ENCODE measurements at regions not wholly inside any gene's neighbourhood (a gene's known extent, or its start where the extent isn't known, plus 50 kb on each side); places are given as distances from the start of the nearest gene placed in this dataset.

DNA sequence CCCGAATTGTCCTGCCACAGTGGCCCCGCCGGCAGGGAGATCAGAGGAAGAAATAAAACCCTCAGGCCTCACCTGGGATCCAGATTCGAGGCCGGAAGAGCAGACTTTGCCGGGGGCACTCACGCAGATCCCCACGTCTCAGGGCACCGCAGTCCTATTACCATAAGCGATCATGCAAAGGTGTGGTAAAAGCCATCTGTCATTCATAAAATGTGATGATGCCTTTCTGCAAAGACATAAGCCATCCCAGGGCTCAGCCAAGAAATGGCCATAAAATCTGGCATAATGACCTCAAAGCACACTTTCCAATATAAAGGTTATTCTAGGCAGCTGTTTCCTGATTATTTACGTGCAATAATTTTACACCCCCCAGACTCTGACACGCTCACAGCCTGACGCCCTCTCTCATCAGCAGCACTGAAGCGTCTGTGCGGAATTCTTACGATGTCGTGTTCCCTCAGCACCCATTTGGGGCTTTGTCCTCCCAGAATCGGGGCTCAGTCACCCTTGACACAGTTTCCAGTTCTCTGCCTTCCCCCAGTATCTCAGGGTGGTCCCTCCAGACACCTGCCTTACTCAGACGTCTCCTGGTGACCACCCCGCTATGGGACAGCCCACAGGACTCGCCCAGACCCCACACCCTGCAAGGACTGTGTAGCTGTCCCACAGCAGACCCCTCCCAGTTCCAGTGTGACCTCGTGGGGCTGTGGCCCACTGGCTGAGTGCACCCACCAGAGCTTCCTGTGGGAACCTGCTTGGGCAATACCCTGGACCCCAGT lies 74.3 kb upstream of the FAM20C start:
- Histone ChIP-seq H3K27ac (ENCODE audit: low read length) (no peak overlapping the region), H3K4me1 (ENCODE audit: control insufficient read depth, insufficient read depth, low read length) (peaks cover 6% of the 10 kb centered on the region), H3K27me3 (ENCODE audit: control insufficient read depth, insufficient read depth) (no peaks in the 10 kb centered on the region), H3K9me3 (ENCODE audit: control insufficient read depth, low read length) (no peaks in the 10 kb centered on the region), H3K4me3 (ENCODE audit: low read length) (no peak overlapping the region)
- no peak for ATAC-seq
- intact Hi-C loops (cut with DNase I) = no loop called here
- DNase-seq = no peak
- WGBS = 90% methylated on average over 20 of the region's 22 CpGs

GRCh38 chr7:118615-119391 lies 73.6 kb upstream of the FAM20C start:
- Histone ChIP-seq H3K9me3 (ENCODE audit: control insufficient read depth, low read length) (no peaks in the 10 kb centered on the region), H3K4me1 (ENCODE audit: control insufficient read depth, insufficient read depth, low read length) (peaks cover 6% of the 10 kb centered on the region), H3K27me3 (ENCODE audit: control insufficient read depth, insufficient read depth) (no peaks in the 10 kb centered on the region), H3K27ac (ENCODE audit: low read length) (no peak overlapping the region), H3K4me3 (ENCODE audit: low read length) (no peak overlapping the region)
- DNase-seq (no peak), ATAC-seq (no peak)
- intact Hi-C loops (cut with DNase I) = no loop called here
- WGBS = 78% methylated on average over 32 of the region's 32 CpGs

- no peak overlapping the region for H3K27ac ChIP-seq (ENCODE audit: low read length)
- no peaks in the 10 kb centered on the region for H3K27me3 ChIP-seq (ENCODE audit: control insufficient read depth, insufficient read depth)
- no peak overlapping the region for H3K4me3 ChIP-seq (ENCODE audit: low read length)
- WGBS = 45% methylated on average over 27 of the region's 27 CpGs
- H3K4me1 ChIP-seq (ENCODE audit: control insufficient read depth, insufficient read depth, low read length) = peaks cover 6% of the 10 kb centered on the region
- DNase-seq (peak in 2 of 3 donors; percentile 74 to 75), ATAC-seq (peak; percentile 35 to 58)
- H3K9me3 ChIP-seq (ENCODE audit: control insufficient read depth, low read length) = no peaks in the 10 kb centered on the region
- intact Hi-C loops (cut with DNase I) = no loop called here
These were observed 72.8 kb upstream of the FAM20C start for GRCh38 chr7:119392-120163.

DNA sequence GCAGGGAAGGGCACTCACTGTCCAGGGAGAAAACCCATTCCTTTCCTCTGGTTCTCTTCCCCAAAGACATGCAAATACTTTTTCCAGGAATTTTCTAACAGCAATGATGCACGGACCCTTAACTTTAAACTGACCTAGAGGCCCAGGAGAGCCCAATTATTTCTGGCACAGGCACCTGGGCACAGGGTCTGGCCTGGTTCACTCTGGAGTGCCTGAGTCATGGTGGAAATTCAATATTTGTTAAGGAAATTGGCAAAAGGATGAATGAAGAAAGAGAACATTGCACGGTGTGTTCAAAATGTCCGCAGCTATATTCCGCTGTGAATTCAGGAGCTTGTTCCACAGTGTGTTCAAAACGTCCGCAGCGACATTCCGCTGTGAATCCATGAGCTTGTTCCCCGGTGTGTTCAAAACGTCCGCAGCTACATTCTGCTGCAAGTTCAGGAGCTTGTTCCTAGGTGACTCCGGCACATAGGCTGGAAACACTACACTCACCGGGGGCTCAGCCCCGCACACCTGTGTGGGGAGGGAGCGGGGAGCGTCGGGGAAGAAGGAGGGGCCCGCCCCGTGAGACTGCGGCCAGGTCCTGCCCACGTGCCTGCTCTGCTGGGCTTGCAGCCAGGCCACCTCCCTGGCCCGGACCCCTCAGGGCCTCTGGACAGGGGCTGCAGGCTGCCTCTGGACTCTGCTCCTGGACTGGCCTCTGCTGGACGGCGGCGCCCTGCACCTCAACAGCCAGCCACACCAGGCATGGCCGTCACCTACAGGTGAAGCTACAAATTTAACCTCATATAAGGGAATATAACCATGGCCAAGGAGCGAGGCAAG lies 72.0 kb upstream of the FAM20C start:
- ATAC-seq (no peak), DNase-seq (no peak)
- Histone ChIP-seq H3K27ac (ENCODE audit: low read length) (no peak overlapping the region), H3K4me1 (ENCODE audit: control insufficient read depth, insufficient read depth, low read length) (peaks cover 4% of the 10 kb centered on the region), H3K27me3 (ENCODE audit: control insufficient read depth, insufficient read depth) (no peaks in the 10 kb centered on the region), H3K4me3 (ENCODE audit: low read length) (no peak overlapping the region), H3K9me3 (ENCODE audit: control insufficient read depth, low read length) (no peaks in the 10 kb centered on the region)
- 85% methylated on average over 27 of the region's 27 CpGs for WGBS
- intact Hi-C loops (cut with DNase I) = no loop called here

DNA sequence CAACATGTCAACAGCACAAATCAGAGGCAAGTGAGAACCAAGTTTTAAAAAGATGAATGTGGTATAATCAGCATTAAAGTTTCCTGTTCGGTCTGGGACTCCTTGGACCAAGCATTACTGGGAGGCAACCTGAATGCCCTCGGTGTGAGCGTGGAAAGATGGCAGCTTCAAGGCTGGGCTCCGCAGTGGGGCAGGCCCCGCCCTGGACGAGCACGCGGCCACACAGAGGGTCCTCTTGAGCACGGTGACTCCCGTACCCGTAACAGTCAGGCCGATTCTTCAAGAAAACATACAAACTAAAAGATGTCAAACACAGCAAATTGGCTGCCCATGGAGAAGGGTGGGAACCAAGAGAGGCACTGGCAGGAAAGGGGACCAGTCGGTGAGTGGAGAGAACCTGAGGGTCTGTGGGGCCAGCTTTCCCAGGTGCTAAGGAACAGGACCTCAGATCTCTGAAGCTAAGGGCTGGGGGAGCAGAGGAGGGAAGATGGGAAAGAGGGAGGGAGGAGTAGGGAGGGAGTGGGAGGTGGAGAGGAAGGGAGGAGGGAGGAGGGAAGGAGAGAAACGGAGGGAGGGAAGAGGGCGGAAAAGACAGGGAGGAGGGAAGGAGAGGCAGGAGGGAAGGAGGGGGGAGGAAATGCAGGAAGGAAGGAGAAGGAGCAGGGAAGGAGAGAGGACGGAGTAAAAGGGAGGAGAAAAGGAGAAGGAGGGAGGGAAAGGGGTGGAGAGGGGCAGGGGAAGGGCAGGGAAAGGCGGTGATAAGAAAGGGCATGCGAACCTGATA lies 71.2 kb upstream of the FAM20C start:
- no peak overlapping the region for H3K27ac ChIP-seq (ENCODE audit: low read length)

GRCh38 chr7:123237-123636 lies 69.1 kb upstream of the FAM20C start:
- no peaks in the 10 kb centered on the region for H3K27me3 ChIP-seq (ENCODE audit: control insufficient read depth, insufficient read depth)
- no peak overlapping the region for H3K4me3 ChIP-seq (ENCODE audit: low read length)
- DNase-seq (no peak), ATAC-seq (no peak)
- H3K4me1 ChIP-seq (ENCODE audit: control insufficient read depth, insufficient read depth, low read length) = peaks cover 3% of the 10 kb centered on the region
- no peak overlapping the region for H3K27ac ChIP-seq (ENCODE audit: low read length)
- intact Hi-C loops (cut with DNase I) = no loop called here
- WGBS = 92% methylated on average over 10 of the region's 10 CpGs
- H3K9me3 ChIP-seq (ENCODE audit: control insufficient read depth, low read length) = no peaks in the 10 kb centered on the region

More for the DNA sequence above, 71.2 kb upstream of the FAM20C start:
- no peak for ATAC-seq
- intact Hi-C loops (cut with DNase I) = no loop called here
- no peak for DNase-seq
- H3K4me1 ChIP-seq (ENCODE audit: control insufficient read depth, insufficient read depth, low read length) = peaks cover 3% of the 10 kb centered on the region
- H3K4me3 ChIP-seq (ENCODE audit: low read length) = no peak overlapping the region
- 71% methylated on average over 18 of the region's 18 CpGs for WGBS
- H3K27me3 ChIP-seq (ENCODE audit: control insufficient read depth, insufficient read depth) = no peaks in the 10 kb centered on the region
- no peaks in the 10 kb centered on the region for H3K9me3 ChIP-seq (ENCODE audit: control insufficient read depth, low read length)

DNA sequence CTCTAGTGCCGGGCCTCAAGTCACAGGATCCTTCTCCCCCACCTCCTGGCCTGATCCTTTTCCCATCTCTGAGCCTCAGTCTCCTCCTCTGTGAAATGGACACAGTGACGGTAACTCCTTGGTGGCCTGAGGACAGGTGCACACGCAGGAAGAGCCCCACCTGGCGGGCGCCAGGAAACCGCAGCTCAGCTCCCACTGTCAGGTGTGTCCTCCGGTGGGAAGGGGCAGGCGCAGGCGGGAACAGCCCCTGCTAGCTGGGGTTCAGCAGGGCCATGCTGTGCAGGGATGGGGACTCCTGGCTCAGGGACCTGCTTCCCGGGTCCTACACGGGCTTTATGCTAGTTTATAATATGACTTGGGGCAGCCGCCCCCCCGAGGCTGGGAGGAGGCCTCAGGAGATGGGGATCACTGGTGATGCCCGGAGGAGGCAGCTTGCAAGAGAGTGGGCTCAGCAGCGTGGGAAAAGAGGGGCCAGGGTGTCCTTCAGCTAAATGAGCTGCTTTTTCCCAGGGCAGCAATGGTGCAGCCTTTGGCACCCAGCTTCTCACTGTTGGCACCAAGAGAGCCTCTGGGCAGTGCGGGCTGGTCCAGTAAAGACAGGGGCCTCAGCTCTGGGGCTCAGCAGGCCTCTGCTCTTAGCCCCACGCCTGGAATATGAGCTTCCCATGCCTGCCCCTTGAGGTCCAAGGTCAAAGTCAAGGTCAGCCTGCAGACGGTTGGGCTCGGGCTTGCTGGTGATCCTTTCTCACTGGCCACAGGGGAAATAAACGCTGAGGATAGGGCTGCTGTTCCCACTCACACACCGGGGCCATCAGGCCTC lies 68.0 kb upstream of the FAM20C start:
- Histone ChIP-seq H3K9me3 (ENCODE audit: control insufficient read depth, low read length) (no peaks in the 10 kb centered on the region), H3K27ac (ENCODE audit: low read length) (no peak overlapping the region), H3K4me3 (ENCODE audit: low read length) (no peak overlapping the region), H3K27me3 (ENCODE audit: control insufficient read depth, insufficient read depth) (no peaks in the 10 kb centered on the region), H3K4me1 (ENCODE audit: control insufficient read depth, insufficient read depth, low read length) (peaks cover 3% of the 10 kb centered on the region)
- intact Hi-C loops (cut with DNase I) = no loop called here
- DNase-seq (no peak), ATAC-seq (no peak)
- WGBS = 80% methylated on average over 21 of the region's 21 CpGs

DNA sequence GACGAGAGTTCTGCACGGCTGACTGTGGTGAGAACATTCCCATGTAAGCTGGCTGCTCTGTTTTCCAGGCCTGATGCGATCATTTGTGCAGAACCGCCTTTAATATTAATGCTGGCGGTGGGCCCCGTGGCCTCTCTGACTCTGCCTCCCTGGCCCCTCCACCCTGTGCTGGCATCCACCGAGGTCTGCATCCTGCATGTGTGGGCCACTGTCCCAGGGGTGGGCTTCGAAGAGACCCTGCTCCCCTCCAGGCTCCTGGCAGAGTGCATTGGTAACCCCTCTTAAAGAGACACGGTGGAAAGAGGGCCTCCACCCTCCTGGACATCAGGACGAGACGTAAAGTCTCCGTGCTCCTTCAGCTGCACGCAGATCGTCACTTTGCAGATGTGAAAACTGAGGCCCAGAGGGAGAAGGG lies 67.3 kb upstream of the FAM20C start:
- H3K27me3 ChIP-seq (ENCODE audit: control insufficient read depth, insufficient read depth) = no peaks in the 10 kb centered on the region
- ATAC-seq (no peak), DNase-seq (no peak)
- no peak overlapping the region for H3K27ac ChIP-seq (ENCODE audit: low read length)
- H3K4me3 ChIP-seq (ENCODE audit: low read length) = no peak overlapping the region
- no peaks in the 10 kb centered on the region for H3K9me3 ChIP-seq (ENCODE audit: control insufficient read depth, low read length)
- no peaks in the 10 kb centered on the region for H3K4me1 ChIP-seq (ENCODE audit: control insufficient read depth, insufficient read depth, low read length)
- WGBS = 71% methylated on average over 14 of the region's 14 CpGs
- intact Hi-C loops (cut with DNase I) = no loop called here

GRCh38 chr7:125661-126060 lies 66.7 kb upstream of the FAM20C start:
- intact Hi-C loops (cut with DNase I) = no loop called here
- no peak overlapping the region for H3K4me3 ChIP-seq (ENCODE audit: low read length)
- no peak for ATAC-seq
- 93% methylated on average over 8 of the region's 8 CpGs for WGBS
- H3K4me1 ChIP-seq (ENCODE audit: control insufficient read depth, insufficient read depth, low read length) = no peaks in the 10 kb centered on the region
- no peak overlapping the region for H3K27ac ChIP-seq (ENCODE audit: low read length)
- H3K27me3 ChIP-seq (ENCODE audit: control insufficient read depth, insufficient read depth) = no peaks in the 10 kb centered on the region
- no peak for DNase-seq
- no peaks in the 10 kb centered on the region for H3K9me3 ChIP-seq (ENCODE audit: control insufficient read depth, low read length)
